ENCODE measurements at regions not wholly inside any gene's neighbourhood (a gene's known extent, or its start where the extent isn't known, plus 50 kb on each side); places are given as distances from the start of the nearest gene placed in this dataset.

DNA sequence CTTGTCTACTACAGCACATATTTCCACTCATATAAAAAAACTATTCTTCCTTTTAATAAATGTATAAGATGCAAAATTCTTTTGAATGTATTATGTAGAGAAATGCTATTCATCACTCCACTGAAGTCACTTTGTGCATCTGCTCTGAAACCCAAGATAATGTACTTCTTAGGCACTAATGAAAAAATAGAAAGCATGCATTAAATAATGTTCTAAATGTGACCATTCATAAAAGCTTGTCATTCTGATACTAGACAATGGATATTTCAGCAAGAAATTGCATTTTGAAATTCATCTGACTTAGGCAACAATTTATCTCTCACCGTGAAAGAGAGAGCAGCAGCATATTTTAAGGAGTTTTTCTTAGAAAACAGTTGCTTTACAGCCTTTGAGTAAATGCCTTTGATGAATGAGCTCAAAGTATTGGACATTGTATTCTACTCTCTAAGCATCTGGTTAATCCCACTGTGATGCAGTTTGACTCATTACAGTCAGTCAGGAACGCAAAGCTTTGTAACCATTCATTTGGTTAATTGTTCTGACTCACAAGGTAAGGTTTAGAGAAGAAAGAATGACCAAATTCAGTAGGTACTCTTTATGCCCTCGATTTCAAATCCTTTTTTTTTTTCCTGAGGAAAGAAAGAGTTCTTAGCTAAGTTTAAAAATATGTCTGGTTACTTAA, 2233.8 kb upstream of the C9orf72 start:
- ChIA-PET CTCF (no interaction called here), POLR2A (no interaction called here)
- no peak overlapping the region for H3K9ac ChIP-seq (replicated peaks; ENCODE audit: extremely low read depth, insufficient read depth, low read length)
- intact Hi-C loops (cut with micrococcal nuclease): no loop called here
- H3K79me2 ChIP-seq (ENCODE audit: control insufficient read depth, insufficient read depth, low read length): no peaks in the 10 kb centered on the region
- BruUV-seq (replicated peaks): no TSS peak
- no peak overlapping the region for H3K4me2 ChIP-seq (ENCODE audit: insufficient read depth, low read length)
- no peak overlapping the region for H3K27ac ChIP-seq (ENCODE audit: insufficient read depth, low read depth, low read length)
- H3K9me3 ChIP-seq (replicated peaks; ENCODE audit: control insufficient read depth, insufficient read depth, low read length): peaks cover 3% of the 10 kb centered on the region
- TF ChIP-seq MAX (IDR thresholded peaks at IDR 0.05; ENCODE audit: insufficient read depth, insufficient read length): no peak
- no peak for TF ChIP-seq POLR2AphosphoS5 (IDR thresholded peaks at IDR 0.05; ENCODE audit: insufficient read depth, low read depth, low read length)
- no peak for TF ChIP-seq POLR2A (IDR thresholded peaks at IDR 0.05; ENCODE audit: low read depth, low read length)
- no peak for TF ChIP-seq JUN (IDR thresholded peaks at IDR 0.05; ENCODE audit: borderline replicate concordance, insufficient read depth, insufficient read length, low read depth)
- no peak for TF ChIP-seq MYC (IDR thresholded peaks at IDR 0.05; ENCODE audit: low read depth, low read length)
- TF ChIP-seq EZH2 (IDR thresholded peaks at IDR 0.05; ENCODE audit: borderline replicate concordance, low read depth, low read length, severe bottlenecking): no peak
- TF ChIP-seq FOS (IDR thresholded peaks at IDR 0.05; ENCODE audit: borderline replicate concordance, insufficient read depth, low read length): no peak
- TF ChIP-seq CTCF (IDR thresholded peaks at IDR 0.05; ENCODE audit: extremely low read depth in 1 of 2, insufficient read depth in 1 of 2, low read depth in 1 of 2, low read length in 2 of 2): no peak
- TF ChIP-seq GATA2 (IDR thresholded peaks at IDR 0.05; ENCODE audit: insufficient read depth, insufficient read length, low read depth, low read length): no peak
- no peak for FAIRE-seq
- H3K36me3 ChIP-seq (ENCODE audit: control insufficient read depth in 2 of 2, extremely low read depth in 1 of 2, insufficient read depth in 2 of 2, low read length in 2 of 2): no peaks in the 10 kb centered on the region
- no peaks in the 10 kb centered on the region for H4K20me1 ChIP-seq (replicated peaks; ENCODE audit: control insufficient read depth, extremely low read depth, insufficient read depth, low read length)
- no peaks in the 10 kb centered on the region for H3K27me3 ChIP-seq (ENCODE audit: control insufficient read depth in 2 of 2, insufficient read depth in 2 of 2, low read length in 2 of 2)
- H3K4me3 ChIP-seq (replicated peaks in 1 of 3; ENCODE audit: insufficient read depth in 1 of 3, low read depth in 1 of 3, low read length in 3 of 3): no peak overlapping the region
- H3K4me1 ChIP-seq (ENCODE audit: control insufficient read depth, extremely low read depth, insufficient read depth, low read length): no peaks in the 10 kb centered on the region
- dilution Hi-C loops (cut with MboI; ENCODE audit: extremely low pct_ligation_motif_present, low sequenced_read_pairs): no loop called here
- no peaks in the 10 kb centered on the region for H3K9me1 ChIP-seq (replicated peaks; ENCODE audit: control insufficient read depth, extremely low read depth, insufficient read depth, low read length)
- no peak for DNase-seq (ENCODE audit: low read depth, low spot score)
- no peak overlapping the region for H2AFZ ChIP-seq (ENCODE audit: low read depth, low read length)
